Fibroblast of the aortic adventitia (primary cell): ENCODE measurements at regions not wholly inside any gene's neighbourhood (a gene's known extent, or its start where the extent isn't known, plus 50 kb on each side); places are given as distances from the start of the nearest gene placed in this dataset.

Experiments used
- DNase-seq: peaks from one replicate; pipeline ENCODE4 v3.0.0-alpha.2; 2010; ENCODE audit warnings: low read depth
- H3K4me3 ChIP-seq: 2 replicates; pipeline ENCODE4 v1.5.1; 2011; ENCODE audit warnings: low read depth, mild to moderate bottlenecking, control low read depth, low read length, moderate library complexity
- TF ChIP-seq, protein P1 (sequence below): IDR thresholded peaks from 2 replicates; pipeline ENCODE4 v1.5.1; 2011; ENCODE audit warnings: mild to moderate bottlenecking, low read length, control low read depth, inconsistent platforms; ENCODE audit not compliant: insufficient read depth

DNA sequence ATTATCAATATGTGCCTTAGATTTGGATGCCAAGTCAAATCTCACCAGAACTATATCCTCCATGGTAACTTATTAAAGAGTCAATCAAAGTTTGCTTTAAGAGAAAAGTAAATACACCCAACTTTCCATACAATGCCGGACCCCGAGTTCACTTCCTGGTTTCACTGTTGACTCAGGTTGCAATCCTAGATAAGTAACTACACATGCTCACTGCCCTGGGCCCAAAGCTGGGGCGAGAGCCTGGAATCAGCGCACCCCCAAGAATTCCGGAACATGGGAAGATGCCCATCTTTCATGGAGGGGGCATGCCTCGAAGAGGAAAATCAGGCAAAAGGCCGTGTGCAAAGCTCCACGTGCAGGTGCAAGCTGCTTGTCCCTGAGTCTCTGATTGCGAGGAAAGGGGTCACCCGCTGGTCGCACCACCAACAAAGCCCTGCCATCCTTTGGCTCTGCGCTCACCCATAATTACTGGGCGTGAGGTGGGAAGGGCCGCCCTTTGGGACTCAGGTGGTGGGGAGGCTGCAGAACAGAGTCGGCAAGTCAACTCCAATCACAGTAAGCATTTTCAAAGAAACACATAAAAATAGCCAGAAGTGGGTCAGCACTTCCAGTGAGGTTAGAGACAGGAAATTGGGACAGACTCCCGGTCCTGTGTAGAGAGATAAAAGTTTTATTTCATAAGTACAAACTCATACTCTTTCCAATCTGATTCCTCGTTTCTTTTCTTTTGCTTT lies 167.7 kb downstream of the TOMM20 start:
- TF ChIP-seq, protein P1, sequence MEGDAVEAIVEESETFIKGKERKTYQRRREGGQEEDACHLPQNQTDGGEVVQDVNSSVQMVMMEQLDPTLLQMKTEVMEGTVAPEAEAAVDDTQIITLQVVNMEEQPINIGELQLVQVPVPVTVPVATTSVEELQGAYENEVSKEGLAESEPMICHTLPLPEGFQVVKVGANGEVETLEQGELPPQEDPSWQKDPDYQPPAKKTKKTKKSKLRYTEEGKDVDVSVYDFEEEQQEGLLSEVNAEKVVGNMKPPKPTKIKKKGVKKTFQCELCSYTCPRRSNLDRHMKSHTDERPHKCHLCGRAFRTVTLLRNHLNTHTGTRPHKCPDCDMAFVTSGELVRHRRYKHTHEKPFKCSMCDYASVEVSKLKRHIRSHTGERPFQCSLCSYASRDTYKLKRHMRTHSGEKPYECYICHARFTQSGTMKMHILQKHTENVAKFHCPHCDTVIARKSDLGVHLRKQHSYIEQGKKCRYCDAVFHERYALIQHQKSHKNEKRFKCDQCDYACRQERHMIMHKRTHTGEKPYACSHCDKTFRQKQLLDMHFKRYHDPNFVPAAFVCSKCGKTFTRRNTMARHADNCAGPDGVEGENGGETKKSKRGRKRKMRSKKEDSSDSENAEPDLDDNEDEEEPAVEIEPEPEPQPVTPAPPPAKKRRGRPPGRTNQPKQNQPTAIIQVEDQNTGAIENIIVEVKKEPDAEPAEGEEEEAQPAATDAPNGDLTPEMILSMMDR = no peak
- DNase-seq = peak; percentile 73
- no peak overlapping the region for H3K4me3 ChIP-seq

DNA sequence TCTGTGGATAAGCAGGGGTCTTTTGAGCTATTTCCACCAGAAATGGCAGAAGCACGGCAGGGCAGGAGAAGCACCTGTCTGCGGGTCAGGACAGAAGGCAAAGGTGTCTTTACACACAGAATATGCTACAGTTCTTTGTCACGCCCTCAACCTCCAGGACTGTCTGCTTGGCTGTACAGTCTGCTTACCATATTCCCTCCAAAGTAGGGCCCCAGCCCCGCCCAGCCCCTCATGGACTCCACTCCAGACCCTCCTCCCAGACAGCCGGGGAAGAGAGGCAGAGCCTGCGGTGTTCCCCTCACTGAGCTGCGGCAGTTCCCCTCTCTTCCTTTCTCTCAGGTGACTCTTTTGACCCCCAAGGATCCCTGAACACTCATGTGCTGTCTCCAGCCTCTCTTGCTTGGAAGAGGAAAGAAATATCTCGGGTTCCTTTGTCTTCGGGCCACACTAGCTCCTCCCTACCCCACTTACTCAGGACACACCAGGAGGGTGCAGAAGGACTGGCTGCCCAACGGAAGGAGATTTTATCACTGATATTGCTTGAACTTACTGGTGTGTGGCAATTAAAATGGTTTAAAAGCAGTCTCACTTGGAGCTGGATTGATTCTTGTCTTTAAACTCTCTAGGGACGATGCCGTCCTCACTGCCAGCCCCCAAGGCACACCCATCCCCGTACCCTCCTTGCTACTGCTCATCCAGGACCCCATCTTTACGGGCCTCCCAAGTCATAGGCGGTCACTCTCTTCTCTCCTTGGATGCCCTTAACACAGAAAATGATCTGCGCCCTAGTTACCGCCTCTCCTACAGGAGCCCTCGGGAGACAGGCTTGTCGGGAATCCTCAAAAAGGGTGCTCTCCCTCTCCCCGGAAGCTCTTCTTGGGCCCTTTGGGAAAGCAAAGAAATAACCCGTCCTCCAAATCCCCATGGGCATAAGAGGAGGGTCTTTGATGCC lies 169.7 kb downstream of the TOMM20 start:
- no peak overlapping the region for H3K4me3 ChIP-seq
- TF ChIP-seq, protein P1 = no peak
- DNase-seq = no peak

DNA sequence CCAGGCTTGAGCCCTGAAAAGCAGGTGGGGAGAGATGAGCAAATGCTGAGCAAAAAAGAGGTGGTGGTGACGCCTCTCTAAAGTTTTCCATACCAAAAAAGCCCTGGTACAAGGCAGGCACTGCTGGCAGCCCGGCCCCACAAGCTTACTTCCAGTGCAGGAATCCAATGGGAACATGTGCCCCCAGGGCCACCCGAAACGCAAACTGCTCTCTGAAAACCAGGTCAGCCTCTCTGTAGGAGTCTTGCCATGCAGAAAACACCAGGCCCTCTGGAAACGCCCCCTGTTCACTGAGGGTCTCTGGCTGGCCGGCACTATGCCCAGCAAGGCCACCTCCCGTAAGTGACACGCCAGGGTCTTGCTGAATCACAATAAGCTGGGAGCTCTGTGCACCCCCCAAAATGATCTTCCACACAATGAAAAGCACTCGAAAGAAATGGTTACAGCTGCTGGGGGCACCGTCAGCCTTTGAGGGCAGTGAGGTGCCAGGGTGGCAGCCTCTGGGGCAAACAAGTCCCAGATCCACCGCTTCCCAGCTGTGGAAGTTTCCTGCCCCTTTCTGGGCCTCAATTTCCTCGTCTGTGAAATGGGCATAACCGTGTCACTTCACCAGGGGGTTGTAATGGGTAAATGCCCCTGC lies 170.5 kb downstream of the TOMM20 start:
- TF ChIP-seq, protein P1 = no peak
- DNase-seq = no peak

DNA sequence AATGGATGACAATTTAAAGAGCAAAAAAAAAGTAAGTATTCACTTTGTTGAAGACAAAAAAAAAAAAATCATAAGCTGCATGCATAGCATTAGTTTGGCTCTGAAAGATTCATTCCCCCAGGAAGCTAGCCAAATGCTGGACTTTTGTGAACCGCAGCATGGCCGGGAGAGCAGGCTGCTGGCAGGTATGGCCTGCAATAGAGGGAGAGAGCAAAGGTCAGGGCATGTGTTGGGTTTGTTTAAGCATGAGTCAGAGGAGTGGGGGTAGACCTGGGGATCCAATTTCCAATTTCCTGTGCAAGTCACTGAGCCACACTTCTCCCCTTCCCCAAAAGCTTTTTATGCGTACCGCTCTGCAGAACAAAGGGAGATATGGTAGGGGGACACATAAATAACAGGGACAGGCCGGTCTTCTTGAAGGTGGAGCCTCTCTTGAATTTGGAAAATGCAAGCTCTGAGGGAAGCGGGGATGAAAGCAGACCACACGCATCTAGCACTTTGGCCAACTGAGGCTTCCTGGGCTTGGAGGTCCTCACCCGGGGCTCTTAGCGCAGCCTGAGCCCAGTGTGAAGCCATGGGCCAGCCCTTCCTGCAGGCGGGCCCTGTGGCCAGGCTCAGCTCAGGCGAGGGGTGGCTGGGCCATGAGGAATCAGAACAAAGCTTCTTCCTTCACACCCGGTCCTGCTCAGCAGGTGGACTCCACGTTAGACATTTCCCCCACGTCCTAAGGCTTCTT lies 171.1 kb downstream of the TOMM20 start:
- H3K4me3 ChIP-seq = no peak overlapping the region
- TF ChIP-seq, protein P1 = no peak
- peak; percentile 94 for DNase-seq

More for the DNA sequence above, 170.5 kb downstream of the TOMM20 start:
- no peak overlapping the region for H3K4me3 ChIP-seq

DNA sequence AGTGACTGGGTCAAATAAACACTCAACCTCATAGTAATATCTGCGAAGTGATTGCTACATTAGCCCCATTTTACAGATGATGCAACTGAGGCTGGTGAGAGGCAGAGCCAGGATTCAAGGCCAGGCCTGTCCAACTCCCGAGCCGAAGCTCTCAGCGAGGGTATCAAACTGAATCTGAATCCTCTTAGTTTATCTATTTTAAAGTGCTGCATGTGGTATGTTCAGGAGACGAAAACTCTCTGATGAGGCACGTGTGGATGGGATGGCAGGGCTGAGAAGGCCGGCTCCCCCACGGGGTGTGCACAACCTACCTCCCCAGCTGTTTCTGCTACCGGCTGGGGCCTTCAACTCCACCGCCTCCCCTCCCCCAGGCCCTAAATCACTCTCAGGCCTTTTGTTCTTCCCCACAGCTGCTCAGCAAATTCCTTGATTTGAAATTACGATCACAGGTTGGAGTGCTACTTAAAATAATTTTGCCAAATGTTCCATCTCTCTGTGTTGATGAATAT lies 171.8 kb downstream of the TOMM20 start:
- H3K4me3 ChIP-seq = no peak overlapping the region
- no peak for DNase-seq
- TF ChIP-seq, protein P1 = no peak

DNA sequence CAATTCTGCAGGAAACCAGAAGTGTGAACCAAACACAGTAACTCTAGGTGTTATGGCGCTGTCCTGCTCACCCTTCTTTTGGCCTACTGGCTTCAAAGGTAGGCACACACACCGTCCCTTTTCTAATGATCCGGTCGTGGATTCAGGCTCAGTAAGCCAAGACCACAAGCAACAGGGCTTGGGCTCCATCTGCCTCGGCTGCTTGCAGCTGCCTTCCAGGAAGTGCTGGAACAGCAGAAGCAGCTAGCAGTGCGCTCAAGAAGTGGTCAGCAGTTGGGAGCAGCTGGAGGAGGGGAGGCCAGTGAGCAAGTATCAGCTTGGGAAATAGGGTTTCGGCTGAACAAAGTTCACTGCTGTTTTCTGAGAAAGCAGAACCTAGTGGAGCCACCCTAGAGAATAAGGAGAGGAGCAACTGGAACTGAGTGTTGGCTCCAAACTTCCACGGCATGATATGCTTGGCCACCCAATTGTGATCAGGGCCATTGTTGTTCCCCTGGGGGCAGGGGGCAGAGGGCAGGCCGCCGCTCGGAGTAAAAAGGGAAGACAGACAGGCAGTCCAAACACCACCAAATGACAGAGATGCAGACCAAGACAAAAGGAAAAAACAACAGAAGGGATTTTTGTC lies 173.4 kb downstream of the TOMM20 start:
- TF ChIP-seq, protein P1 = no peak
- H3K4me3 ChIP-seq = no peak overlapping the region
- peak; percentile 69 for DNase-seq
